Keratinocyte (primary cell): ENCODE measurements at regions not wholly inside any gene's neighbourhood (a gene's known extent, or its start where the extent isn't known, plus 50 kb on each side); places are given as distances from the start of the nearest gene placed in this dataset.

Experiments used
- DNase-seq: peaks from one replicate; pipeline ENCODE4 v3.0.0-alpha.2; 2011; ENCODE audit warnings: low read depth, missing footprints, low spot score
- FAIRE-seq: peaks from 2 replicates; lab custom pipeline; 2011; peaks lifted over from hg19 to GRCh38; lab: Jason Lieb, UNC
- H2AFZ ChIP-seq: 2 replicates; pipeline ENCODE4 v1.6.0; 2012; ENCODE audit warnings: low read length, control low read depth, inconsistent platforms; ENCODE audit not compliant: control insufficient read depth
- H3K27ac ChIP-seq: 2 replicates; pipeline ENCODE4 v1.5.1; 2011; ENCODE audit warnings: low read length; ENCODE audit not compliant: control insufficient read depth, insufficient read depth
- H3K27me3 ChIP-seq: 3 replicates; pipeline ENCODE4 v1.6.0; 2011; ENCODE audit warnings: low read length; ENCODE audit not compliant: control insufficient read depth, insufficient read depth; ENCODE audit errors: extremely low read depth
- H3K36me3 ChIP-seq, 2 experiments: 2 replicates in 1 of 2; 3 replicates in 1 of 2; pipeline ENCODE4 v1.5.1; 2011; ENCODE audit warnings: low read length in 2 of 2, mild to moderate bottlenecking in 1 of 2; ENCODE audit not compliant: control insufficient read depth in 2 of 2, insufficient read depth in 2 of 2; ENCODE audit errors: extremely low read depth in 1 of 2
- H3K4me1 ChIP-seq: 3 replicates; pipeline ENCODE4 v1.5.1; 2011; ENCODE audit warnings: low read length; ENCODE audit not compliant: control insufficient read depth, insufficient read depth; ENCODE audit errors: extremely low read depth
- H3K4me2 ChIP-seq: 3 replicates; pipeline ENCODE4 v1.6.0; 2011; ENCODE audit warnings: low read depth, low read length; ENCODE audit not compliant: control insufficient read depth, insufficient read depth; ENCODE audit errors: extremely low read depth
- H3K4me3 ChIP-seq, 3 experiments: fragments of 200-600 bp in 1 of 3; sonication (generic) in 1 of 3; 2 replicates in 2 of 3; 3 replicates in 1 of 3; pipeline ENCODE4 v1.5.1; 2011 to 2016; ENCODE audit warnings: low read length in 3 of 3, mild to moderate bottlenecking in 3 of 3, control low read depth in 2 of 3, inconsistent platforms in 1 of 3, low read depth in 1 of 3, mixed read lengths in 1 of 3, mixed run types in 1 of 3, moderate library complexity in 1 of 3; ENCODE audit not compliant: control insufficient read depth in 2 of 3, insufficient read depth in 2 of 3; ENCODE audit errors: extremely low read depth in 1 of 3
- H3K79me2 ChIP-seq: 2 replicates; pipeline ENCODE4 v1.6.0; 2012; ENCODE audit warnings: low read length; ENCODE audit not compliant: control insufficient read depth, insufficient read depth
- H3K9ac ChIP-seq: 3 replicates; pipeline ENCODE4 v1.6.0; 2011; ENCODE audit warnings: low read length; ENCODE audit not compliant: control insufficient read depth, insufficient read depth; ENCODE audit errors: extremely low read depth
- H3K9me1 ChIP-seq: 3 replicates; pipeline ENCODE4 v1.6.0; 2011; ENCODE audit warnings: low read length; ENCODE audit not compliant: control insufficient read depth, insufficient read depth; ENCODE audit errors: extremely low read depth
- H3K9me3 ChIP-seq: 2 replicates; pipeline ENCODE4 v1.5.1; 2012; ENCODE audit warnings: low read depth, low read length; ENCODE audit not compliant: control insufficient read depth
- H4K20me1 ChIP-seq: 3 replicates; pipeline ENCODE4 v1.6.0; 2011; ENCODE audit warnings: low read length; ENCODE audit not compliant: control insufficient read depth, insufficient read depth; ENCODE audit errors: extremely low read depth
- EZH2 ChIP-seq: IDR thresholded peaks from one replicate; pipeline ENCODE4 v1.6.1; 2012; ENCODE audit warnings: inconsistent platforms, mild to moderate bottlenecking, low read length, moderate library complexity
- dilution Hi-C: fragments of 300-500 bp; cut with MboI; formaldehyde crosslinking; loops from one replicate; pipeline ENCODE4 v1.7.0; 2020; ENCODE audit warnings: low sequenced_read_pairs; ENCODE audit not compliant: extremely low pct_ligation_motif_present
- TF ChIP-seq, protein P1 (sequence below), 3 experiments: IDR thresholded peaks in 1 of 3; conservative IDR thresholded peaks in 1 of 3; optimal IDR thresholded peaks in 1 of 3; 2 replicates in 2 of 3; 3 replicates in 1 of 3; pipeline versions ENCODE3 to v1.5.1; 2011; ENCODE audit warnings: low read length in 3 of 3, mild to moderate bottlenecking in 3 of 3, moderate library complexity in 2 of 3, control low read depth in 1 of 3, inconsistent platforms in 1 of 3; ENCODE audit not compliant: insufficient read depth in 2 of 3; ENCODE audit errors: extremely low read depth in 1 of 3

- Histone ChIP-seq H4K20me1 (no peaks in the 10 kb centered on the region), H3K27me3 (no peaks in the 10 kb centered on the region), H3K9ac (no peak overlapping the region), H3K36me3 (no peaks in the 10 kb centered on the region), H3K27ac (no peak overlapping the region), H3K9me1 (no peaks in the 10 kb centered on the region), H3K4me1 (no peaks in the 10 kb centered on the region), H3K4me2 (no peak overlapping the region), H3K79me2 (no peaks in the 10 kb centered on the region), H2AFZ (no peak overlapping the region), H3K9me3 (no peaks in the 10 kb centered on the region), H3K4me3 (no peak overlapping the region)
- dilution Hi-C loops, result no loop called here
- TF ChIP-seq, protein P1, sequence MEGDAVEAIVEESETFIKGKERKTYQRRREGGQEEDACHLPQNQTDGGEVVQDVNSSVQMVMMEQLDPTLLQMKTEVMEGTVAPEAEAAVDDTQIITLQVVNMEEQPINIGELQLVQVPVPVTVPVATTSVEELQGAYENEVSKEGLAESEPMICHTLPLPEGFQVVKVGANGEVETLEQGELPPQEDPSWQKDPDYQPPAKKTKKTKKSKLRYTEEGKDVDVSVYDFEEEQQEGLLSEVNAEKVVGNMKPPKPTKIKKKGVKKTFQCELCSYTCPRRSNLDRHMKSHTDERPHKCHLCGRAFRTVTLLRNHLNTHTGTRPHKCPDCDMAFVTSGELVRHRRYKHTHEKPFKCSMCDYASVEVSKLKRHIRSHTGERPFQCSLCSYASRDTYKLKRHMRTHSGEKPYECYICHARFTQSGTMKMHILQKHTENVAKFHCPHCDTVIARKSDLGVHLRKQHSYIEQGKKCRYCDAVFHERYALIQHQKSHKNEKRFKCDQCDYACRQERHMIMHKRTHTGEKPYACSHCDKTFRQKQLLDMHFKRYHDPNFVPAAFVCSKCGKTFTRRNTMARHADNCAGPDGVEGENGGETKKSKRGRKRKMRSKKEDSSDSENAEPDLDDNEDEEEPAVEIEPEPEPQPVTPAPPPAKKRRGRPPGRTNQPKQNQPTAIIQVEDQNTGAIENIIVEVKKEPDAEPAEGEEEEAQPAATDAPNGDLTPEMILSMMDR (optimal IDR thresholded peaks at IDR 0.05 in 1 of 3, IDR thresholded peaks at IDR 0.05 in 1 of 3, conservative IDR thresholded peaks at IDR 0.05 in 1 of 3; ENCODE audit: extremely low read depth in 1 of 3, insufficient read depth in 2 of 3, low read length in 3 of 3), result no peak
- TF ChIP-seq EZH2, result no peak
- no peak for FAIRE-seq
- no peak for DNase-seq
Observed at GRCh38 chr4:125445525-125445924, 130.8 kb downstream of the FAT4 start.

GRCh38 chr4:125447551-125448290, 133.0 kb downstream of the FAT4 start:
- H3K4me2 ChIP-seq, result no peak overlapping the region
- TF ChIP-seq, protein P1 (optimal IDR thresholded peaks at IDR 0.05 in 1 of 3, IDR thresholded peaks at IDR 0.05 in 1 of 3, conservative IDR thresholded peaks at IDR 0.05 in 1 of 3; ENCODE audit: extremely low read depth in 1 of 3, insufficient read depth in 2 of 3, low read length in 3 of 3), result no peak
- no peak for TF ChIP-seq EZH2
- no peaks in the 10 kb centered on the region for H3K36me3 ChIP-seq
- no peaks in the 10 kb centered on the region for H3K4me1 ChIP-seq
- H3K9me1 ChIP-seq, result no peaks in the 10 kb centered on the region
- H3K79me2 ChIP-seq, result no peaks in the 10 kb centered on the region
- H3K27ac ChIP-seq, result no peak overlapping the region
- DNase-seq (no peak), FAIRE-seq (no peak)
- H2AFZ ChIP-seq, result no peak overlapping the region
- H4K20me1 ChIP-seq, result no peaks in the 10 kb centered on the region
- no peak overlapping the region for H3K9ac ChIP-seq
- H3K4me3 ChIP-seq, result no peak overlapping the region
- no peaks in the 10 kb centered on the region for H3K27me3 ChIP-seq
- no peaks in the 10 kb centered on the region for H3K9me3 ChIP-seq
- dilution Hi-C loops, result no loop called here
